ENCODE measurements at regions not wholly inside any gene's neighbourhood (a gene's known extent, or its start where the extent isn't known, plus 50 kb on each side); places are given as distances from the start of the nearest gene placed in this dataset.
"Not testable (repeated sequence)": the region's sequence is repeated elsewhere in the genome, so short reads cannot be mapped to it uniquely, and the experiment has no call there.

- TF ChIP-seq, protein P1, sequence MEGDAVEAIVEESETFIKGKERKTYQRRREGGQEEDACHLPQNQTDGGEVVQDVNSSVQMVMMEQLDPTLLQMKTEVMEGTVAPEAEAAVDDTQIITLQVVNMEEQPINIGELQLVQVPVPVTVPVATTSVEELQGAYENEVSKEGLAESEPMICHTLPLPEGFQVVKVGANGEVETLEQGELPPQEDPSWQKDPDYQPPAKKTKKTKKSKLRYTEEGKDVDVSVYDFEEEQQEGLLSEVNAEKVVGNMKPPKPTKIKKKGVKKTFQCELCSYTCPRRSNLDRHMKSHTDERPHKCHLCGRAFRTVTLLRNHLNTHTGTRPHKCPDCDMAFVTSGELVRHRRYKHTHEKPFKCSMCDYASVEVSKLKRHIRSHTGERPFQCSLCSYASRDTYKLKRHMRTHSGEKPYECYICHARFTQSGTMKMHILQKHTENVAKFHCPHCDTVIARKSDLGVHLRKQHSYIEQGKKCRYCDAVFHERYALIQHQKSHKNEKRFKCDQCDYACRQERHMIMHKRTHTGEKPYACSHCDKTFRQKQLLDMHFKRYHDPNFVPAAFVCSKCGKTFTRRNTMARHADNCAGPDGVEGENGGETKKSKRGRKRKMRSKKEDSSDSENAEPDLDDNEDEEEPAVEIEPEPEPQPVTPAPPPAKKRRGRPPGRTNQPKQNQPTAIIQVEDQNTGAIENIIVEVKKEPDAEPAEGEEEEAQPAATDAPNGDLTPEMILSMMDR (conservative IDR thresholded peaks at IDR 0.05; ENCODE audit: low read depth, low read length) = no peak
- H3K4me3 ChIP-seq (ENCODE audit: low read depth, low read length) = no peak overlapping the region
- DNase-seq (ENCODE audit: low read depth) = no peak
These were observed 623.5 kb downstream of the MATN1 start for GRCh38 chr1:30099587-30100523.

DNA sequence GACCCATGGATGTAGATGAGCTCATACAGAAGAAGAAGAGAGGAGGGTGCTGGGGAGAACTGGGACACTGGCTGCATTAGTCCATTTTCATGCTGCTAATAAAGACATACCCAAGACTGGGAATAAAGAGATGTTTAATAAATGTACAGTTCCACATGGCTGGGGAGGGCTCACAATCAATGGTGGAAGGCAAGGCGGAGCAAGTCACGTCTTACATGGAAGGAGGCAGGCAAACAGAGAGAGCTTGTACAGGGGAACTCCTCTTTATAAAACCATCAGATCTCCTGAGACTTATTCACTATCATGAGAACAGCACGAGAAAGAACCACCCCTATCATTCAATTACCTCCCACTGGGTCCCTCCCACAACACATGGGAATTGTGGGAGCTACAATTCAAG is 625.5 kb downstream of the MATN1 start:
- DNase-seq (ENCODE audit: low read depth); H3K4me3 ChIP-seq (ENCODE audit: low read depth, low read length): not testable (repeated sequence)

GRCh38 chr1:30095451-30096025 is 627.8 kb downstream of the MATN1 start:
- TF ChIP-seq, protein P1 (conservative IDR thresholded peaks at IDR 0.05; ENCODE audit: low read depth, low read length) = no peak
- no peak overlapping the region for H3K4me3 ChIP-seq (ENCODE audit: low read depth, low read length)
- DNase-seq (ENCODE audit: low read depth) = no peak

DNA sequence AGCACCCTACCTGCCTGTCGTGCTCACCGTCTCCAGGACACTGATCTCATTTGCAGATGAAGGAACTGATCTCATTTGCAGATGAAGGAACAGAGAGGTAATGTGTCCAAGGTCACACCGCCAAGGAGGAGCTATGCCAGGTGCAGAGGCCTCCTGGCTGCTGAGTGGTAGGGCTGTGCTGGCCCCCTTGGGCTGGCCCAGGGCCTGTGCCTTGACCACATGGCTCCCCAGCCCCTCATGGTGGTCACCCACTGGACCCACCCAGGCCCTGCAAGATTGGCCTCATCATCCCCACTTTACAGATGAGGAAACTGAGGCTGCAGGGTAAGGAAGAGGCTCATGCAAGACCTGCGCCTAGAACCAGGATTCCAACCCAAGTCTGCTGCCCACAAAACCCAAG is 628.3 kb downstream of the MATN1 start:
- DNase-seq (ENCODE audit: low read depth) = no peak
- TF ChIP-seq, protein P1 (conservative IDR thresholded peaks at IDR 0.05; ENCODE audit: low read depth, low read length) = no peak
- no peak overlapping the region for H3K4me3 ChIP-seq (ENCODE audit: low read depth, low read length)

- no peak overlapping the region for H3K4me3 ChIP-seq (ENCODE audit: low read depth, low read length)
- DNase-seq (ENCODE audit: low read depth) = no peak
- TF ChIP-seq, protein P1 (conservative IDR thresholded peaks at IDR 0.05; ENCODE audit: low read depth, low read length) = no peak
These were observed 631.1 kb downstream of the MATN1 start for GRCh38 chr1:30092051-30092858.

DNA sequence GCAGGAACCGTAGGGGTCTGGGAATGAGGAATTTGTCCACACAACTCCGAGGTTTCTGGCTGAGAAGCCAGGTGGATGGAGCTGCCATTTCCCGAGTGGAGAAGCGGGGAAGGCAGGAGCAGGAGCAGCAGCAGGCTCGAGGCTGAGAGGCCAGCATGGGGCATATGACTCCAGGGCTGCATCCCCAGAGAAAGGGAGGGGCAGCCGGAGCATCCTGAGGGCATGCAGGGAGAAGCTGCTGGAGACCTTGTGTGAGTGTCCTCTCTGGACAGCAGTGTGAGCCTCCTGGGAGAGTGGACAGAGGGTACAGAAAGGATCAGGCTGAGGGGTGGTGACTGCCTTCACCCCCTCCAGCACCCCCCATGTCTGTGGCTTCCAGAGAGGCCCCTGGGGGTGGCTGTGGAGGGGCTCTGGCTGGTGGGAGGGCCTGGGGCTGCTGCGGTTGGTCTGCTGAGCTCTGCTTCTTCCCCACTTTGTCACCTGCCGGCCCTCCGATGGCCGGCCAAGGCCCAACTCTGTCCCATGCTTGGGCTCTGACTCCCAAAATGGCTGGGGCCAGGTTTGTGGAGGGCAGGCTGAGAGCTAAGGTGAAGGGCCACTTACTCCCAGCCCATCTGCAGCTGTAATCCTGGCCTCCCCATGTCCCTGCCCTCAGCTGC is 633.1 kb downstream of the MATN1 start:
- H3K4me3 ChIP-seq (ENCODE audit: low read depth, low read length) = no peak overlapping the region
- TF ChIP-seq, protein P1 (conservative IDR thresholded peaks at IDR 0.05; ENCODE audit: low read depth, low read length) = no peak
- DNase-seq (ENCODE audit: low read depth) = no peak

DNA sequence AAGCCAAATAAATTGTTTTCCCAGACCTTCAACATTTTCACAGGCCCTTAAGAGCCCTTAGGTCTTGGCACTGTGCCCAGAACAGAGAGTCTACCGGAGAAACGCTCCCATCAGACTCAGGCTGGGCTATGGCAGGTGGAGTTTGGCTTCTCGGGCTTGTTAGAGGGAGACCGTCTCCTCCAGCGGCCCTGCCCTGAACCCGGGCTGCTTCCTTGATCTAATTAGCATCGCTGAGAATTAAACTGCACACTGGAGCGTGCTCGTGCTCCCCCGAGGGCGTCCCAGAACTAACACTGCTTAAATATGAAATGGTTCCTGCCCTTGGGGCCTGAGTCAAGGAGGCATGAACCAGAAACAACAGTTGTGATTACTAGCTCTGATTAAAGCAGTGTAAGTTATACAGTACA is 634.4 kb downstream of the MATN1 start:
- peak; percentile 22 for DNase-seq (ENCODE audit: low read depth)
- H3K4me3 ChIP-seq (ENCODE audit: low read depth, low read length) = no peak overlapping the region
- TF ChIP-seq, protein P1 (conservative IDR thresholded peaks at IDR 0.05; ENCODE audit: low read depth, low read length) = no peak

Measured in choroid plexus epithelial cell (primary cell).